VCaP (cell line): ENCODE measurements at regions not wholly inside any gene's neighbourhood (a gene's known extent, or its start where the extent isn't known, plus 50 kb on each side); places are given as distances from the start of the nearest gene placed in this dataset.

ENCODE experiments used
- H3K27ac ChIP-seq: fragments of 450-650 bp; 2 replicates; pipeline ENCODE4 v1.5.1; 2017
- CTCF ChIP-seq: fragments of 450-650 bp; conservative IDR thresholded peaks from 2 replicates; pipeline ENCODE4 v1.5.1; 2017; ENCODE audit warnings: mild to moderate bottlenecking, moderate library complexity

- H3K27ac ChIP-seq, result no peak overlapping the region
- no peak for TF ChIP-seq CTCF
These were observed 127.8 kb downstream of the NTMT2 start for GRCh38 chr1:170273291-170274130.

GRCh38 chr1:170274131-170274501 is 128.4 kb downstream of the NTMT2 start:
- H3K27ac ChIP-seq, result no peak overlapping the region
- no peak for TF ChIP-seq CTCF

- TF ChIP-seq CTCF, result no peak
- H3K27ac ChIP-seq, result no peak overlapping the region
These were observed 132.2 kb downstream of the NTMT2 start for GRCh38 chr1:170277985-170278384.

GRCh38 chr1:170284016-170284415 is 138.3 kb downstream of the NTMT2 start:
- H3K27ac ChIP-seq, result no peak overlapping the region
- no peak for TF ChIP-seq CTCF

- H3K27ac ChIP-seq, result no peak overlapping the region
- no peak for TF ChIP-seq CTCF
These were observed 138.8 kb downstream of the NTMT2 start for GRCh38 chr1:170284512-170284911.

- H3K27ac ChIP-seq, result no peak overlapping the region
- TF ChIP-seq CTCF, result no peak
These were observed 139.2 kb downstream of the NTMT2 start for GRCh38 chr1:170284951-170285350.

GRCh38 chr1:170288155-170288554 is 142.4 kb downstream of the NTMT2 start:
- no peak for TF ChIP-seq CTCF

More at GRCh38 chr1:170288155-170288554, 142.4 kb downstream of the NTMT2 start:
- H3K27ac ChIP-seq, result no peak overlapping the region
